GM21367 (cell line): ENCODE measurements at regions not wholly inside any gene's neighbourhood (a gene's known extent, or its start where the extent isn't known, plus 50 kb on each side); places are given as distances from the start of the nearest gene placed in this dataset.

ENCODE experiments used
- ATAC-seq: cut with Tn5 transposase; IDR thresholded peaks from one replicate; pipeline ENCODE4 v1.9.1; 2021; ENCODE audit not compliant: unreplicated experiment

DNA sequence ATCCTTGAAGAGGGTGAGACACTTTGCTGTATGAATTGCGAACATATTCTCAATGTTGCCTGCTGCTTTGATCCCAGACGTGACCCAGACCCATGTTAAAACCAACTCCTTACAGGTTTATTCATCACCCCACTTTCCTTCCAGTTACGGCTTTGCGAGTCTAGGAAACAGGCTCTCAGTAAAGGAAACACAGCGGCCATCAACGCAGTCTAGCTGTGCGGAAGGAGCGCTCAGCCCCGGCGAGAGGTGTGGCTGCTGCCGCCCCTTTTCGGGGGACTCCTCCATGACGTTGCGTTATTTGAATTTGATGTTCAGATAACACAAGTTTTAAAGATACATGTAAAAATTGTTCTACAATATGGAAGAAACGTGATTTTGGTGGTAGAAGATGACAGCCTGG is 206.4 kb upstream of the FAT1 start:
- no peak for ATAC-seq

DNA sequence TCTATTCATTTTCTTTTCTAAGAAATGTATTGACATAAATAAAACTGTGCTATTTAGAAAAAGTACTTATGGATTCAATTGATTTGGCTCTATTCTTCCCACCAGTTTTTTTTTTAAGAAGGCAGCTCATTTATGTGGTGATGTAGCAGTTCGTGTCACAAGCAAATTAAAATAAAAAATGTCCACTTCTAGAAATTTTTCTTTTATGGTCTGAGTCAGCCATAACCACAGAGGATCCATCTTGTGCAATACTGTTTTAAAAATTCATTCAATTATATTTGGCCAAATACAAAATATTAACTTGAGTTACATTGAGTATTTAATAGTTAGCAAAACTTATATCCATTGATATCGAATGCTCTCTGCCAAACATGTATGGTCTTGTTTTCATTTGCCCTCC is 207.9 kb upstream of the FAT1 start:
- no peak for ATAC-seq

DNA sequence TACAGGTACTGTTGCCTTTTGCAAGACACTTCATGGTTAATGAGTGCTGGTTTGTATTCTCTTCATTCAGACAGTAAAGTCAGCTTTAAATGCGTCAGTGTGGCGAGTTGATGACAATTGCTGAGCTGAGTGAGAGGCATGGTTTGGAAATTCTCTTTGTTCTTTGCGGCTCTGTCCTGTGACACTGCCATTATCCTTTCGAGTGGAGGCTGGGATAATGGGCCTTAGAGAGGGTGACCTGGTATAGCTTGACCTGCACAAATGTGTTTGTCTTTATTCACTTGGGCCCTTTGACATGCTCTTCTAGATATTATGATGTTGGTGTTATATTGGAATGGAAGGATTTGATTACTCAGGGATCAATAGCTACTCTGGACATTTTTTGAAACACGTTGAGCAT is 208.5 kb upstream of the FAT1 start:
- no peak for ATAC-seq

DNA sequence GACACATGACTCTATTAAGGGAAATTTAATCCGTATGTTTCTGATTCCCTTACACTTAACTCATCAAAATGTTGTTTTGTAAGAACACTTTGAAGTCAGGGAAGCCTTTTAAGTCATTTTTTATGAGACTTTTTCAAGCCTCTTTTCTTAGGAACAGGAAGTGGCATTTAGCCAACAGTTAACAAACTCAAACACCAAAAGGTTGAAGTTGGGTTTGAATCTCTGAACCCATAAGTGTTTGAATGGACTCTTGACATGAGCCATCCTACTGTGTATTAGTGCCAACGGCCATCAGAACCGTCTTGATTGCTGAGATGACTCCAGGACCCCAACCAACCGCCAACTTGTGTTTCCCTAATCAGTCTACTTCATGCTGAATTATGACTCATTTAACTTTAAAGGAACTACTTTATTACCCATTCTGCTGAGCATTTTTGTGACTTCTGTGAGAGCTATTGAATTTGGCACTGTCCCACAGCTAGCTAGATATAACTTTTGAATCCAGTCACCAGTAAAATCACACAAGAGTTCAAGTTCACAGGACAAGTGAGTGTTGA is 209.1 kb upstream of the FAT1 start:
- ATAC-seq = no peak

DNA sequence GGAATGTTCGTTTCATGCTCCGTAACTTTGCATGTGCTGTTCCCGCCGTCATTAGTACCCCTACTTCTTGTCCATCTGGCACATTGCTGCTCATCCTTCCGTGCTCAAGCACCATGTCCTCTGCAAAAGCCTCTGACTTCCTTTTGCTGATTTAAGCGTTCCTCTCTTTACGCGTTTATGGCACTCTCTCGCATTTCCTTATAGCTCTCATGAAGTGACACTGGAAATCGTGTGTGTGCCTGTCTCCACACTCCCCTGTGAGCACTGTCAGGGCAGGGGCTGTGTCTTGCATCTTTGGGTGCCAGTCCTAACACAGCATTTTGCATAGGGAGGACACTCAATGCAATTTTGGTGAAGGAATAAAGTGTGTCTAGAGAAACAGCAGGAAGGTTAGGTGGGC is 210.6 kb upstream of the FAT1 start:
- ATAC-seq = no peak

DNA sequence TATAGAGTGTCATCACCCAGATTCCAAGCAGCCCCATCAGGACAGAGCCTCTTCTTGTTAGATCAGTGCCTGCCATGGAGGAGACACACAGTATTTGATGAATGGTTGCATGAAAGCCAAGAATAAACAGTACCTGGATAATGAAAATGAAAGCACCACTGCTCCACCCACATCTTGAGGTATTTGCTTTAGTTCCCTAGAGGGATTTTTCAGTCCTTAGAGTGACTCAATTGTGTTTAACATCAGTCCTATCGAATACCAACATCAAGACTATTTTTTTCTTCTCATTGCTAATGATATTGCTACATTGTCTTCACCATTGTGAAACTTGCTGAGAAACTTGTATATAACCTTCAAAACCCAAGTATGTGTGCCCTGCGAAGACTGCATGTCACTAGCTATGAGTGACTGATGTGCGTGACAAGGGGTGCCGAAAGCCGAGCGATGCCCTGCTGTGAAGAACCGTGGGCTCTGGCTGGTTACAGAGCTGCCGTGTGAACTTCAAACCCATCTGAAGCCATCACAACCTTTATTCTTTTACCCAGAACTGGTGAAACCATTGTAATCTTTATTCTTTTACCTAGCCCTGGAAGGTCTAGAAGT is 211.3 kb upstream of the FAT1 start:
- no peak for ATAC-seq

DNA sequence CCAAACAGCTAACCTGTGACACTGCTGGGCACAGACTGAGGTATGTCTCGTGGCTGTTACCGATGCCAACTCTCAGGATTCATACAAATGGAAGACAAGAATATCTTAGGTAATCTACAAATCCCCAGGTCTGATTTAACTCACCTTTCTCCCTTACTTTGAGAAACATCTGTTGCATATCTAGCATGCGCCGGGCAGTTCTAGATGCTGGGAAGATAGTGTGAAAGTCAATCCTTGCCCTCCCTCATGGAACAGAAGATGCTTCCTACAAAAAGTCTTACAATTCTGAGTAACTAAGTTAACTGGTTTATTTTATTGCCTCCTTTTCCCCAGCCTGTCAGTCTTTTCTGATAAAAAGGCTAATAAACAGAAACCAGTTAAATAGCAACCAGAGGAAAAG is 212.2 kb upstream of the FAT1 start:
- no peak for ATAC-seq

DNA sequence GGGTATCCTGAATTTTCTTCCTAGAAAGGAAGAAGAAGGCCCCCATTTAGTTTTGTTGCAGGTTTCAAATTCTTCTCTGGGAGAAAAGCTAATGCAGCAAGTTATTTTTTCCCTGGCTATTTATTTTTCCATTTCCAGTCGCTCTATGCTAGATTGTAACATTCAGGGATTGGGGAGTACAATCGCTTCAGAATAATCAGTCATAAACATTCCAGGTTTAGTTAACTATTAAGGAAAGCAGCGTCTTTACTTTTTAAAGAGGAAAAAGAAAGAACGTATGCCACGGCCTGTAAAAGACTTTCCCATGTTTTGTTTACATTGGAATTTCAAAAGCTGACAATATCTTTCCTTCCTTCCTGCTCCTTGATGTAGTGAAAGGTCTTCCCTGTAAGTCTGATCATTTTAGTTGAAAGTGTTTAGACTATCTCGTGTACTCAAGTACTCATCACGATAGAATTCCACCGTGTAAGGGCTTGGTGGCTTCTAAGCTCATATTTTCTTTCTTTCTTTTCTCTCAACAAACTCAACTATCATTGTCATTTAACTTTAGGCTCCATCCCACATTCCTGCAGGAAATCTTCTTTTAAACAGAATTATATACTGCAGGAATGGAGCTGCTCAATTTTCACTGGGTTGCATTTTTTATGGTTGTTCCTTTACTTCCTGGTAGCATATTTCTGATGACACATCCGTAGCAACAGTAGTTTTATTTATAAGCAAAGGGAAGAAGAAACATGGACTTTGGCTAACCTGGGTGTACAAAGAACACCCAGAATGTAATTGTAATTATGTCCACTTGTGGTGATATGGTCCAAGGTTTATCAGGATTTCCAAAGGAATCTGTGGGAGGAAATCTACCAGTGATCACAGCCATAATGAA is 213.1 kb upstream of the FAT1 start:
- ATAC-seq = no peak

DNA sequence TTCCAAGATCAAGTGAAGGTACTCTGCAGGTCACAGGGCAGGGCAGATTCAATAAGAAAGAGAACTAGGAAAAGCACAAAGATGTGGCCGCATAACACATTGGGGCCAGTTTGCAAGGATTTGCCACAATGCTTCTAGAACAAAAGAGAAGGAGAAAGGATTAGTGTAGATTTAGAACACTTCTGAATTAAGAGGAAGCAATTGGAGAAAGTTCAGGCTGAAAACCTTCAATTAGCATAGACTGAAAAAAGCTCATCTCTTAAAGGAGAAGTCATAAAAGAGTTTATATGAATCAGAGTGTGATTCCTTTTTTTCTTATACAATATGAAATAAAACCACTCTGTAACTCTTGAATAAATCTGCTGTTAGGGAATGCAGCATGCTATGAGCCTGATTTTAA is 215.6 kb upstream of the FAT1 start:
- ATAC-seq = no peak

DNA sequence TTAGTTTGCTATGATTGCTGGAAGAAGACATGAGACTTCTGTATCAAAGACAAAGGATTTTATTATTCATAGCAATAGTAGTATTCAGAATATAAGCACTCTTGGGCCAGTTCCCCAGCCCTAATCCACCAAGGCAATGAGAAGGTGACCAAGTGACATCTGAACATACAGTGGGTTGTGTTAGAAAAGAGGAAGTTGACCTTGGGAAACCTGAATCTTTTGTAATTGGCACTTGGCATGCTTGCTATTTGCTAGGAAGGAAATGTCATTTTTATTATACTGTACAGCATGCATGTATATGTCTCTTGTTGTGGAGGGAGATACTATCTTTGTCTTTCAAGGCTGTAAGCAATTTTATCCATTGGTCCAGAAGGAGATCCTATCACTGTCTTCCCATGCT is 216.1 kb upstream of the FAT1 start:
- no peak for ATAC-seq

DNA sequence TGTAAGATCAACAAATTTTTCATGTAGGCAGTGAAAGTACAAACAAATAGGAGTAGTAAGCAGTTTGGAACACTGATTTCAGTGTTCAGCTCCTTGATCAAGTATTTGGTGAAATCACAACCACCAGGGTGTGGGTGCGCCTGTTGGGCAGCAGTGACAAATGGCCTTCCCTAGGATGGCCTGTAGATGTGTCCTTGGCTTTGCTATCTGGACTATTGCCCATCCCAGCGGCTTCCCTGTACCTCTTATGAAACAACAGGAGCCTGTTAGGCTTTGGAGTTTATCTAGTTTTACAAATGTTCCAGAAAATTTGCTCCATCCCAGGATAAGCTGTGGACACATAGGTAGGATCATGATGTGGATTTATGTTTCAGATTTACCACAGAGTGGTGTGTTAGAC is 216.8 kb upstream of the FAT1 start:
- ATAC-seq = no peak

DNA sequence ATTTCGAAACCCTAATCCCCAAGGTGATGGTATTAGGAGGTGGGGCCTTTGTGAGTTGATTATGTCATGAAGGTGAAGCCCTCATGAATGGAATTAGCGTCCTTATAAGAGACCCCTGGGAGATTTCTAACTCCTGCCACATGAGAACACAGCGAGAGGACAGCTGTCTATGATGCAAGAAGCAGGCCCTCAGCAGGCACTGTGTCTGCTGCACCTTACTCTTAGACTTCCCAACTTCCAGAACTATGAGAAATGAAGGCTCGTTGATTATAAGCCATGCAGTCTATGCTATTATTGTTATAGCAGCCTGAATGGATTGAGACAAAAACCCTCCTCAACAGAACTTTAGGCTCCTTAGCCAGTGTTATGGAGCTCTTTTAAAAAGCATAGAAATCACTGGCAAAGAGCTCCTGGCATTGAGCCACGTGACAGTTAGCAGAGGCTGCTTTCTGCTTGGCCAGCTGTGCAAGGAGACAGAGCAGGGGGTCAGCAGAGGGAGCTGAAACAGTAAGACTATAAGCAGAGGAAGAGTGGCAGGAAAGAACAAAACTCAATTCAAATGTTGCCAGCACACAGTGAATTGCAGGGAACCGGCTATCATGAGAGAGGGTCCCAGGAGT is 219.2 kb upstream of the FAT1 start:
- ATAC-seq = no peak

DNA sequence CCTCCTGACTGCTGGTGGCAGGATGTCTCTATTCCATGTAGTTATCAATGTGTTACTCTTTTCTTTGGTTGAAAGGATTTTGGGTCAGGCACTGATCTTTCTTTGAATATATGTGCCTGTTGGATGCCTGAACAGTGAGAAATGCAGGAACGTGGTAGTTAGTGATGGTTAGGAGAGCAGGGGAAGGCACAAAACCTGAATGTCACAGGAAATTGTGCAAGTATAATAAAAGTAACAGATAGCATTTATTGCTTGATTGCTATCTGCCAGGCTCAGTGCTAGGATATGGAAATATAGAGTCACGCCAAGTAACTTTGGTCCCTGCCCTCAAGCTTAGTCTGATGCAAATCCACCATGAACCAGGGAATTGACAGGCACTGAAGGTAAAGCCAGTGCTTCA is 219.8 kb upstream of the FAT1 start:
- ATAC-seq = no peak

DNA sequence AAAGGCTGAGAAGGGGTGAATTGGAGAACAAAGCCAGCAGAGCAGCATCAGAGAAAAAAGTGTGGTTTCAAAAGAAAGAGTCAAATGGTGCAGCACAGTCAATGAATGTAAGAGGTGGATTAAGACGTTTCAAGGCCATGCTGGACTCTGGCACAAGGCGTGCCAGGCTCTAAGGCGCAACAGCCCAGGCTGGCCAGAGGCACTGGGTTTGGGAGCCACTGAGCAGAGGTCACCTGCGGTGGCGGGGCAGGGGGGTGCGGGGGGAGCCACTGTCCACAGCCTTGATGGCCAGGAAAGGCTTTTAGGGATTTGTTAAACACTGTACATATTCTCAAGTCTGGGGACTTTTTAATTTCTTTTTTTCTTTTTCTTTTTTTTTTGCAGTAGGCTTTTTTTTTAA is 222.5 kb upstream of the FAT1 start:
- no peak for ATAC-seq

DNA sequence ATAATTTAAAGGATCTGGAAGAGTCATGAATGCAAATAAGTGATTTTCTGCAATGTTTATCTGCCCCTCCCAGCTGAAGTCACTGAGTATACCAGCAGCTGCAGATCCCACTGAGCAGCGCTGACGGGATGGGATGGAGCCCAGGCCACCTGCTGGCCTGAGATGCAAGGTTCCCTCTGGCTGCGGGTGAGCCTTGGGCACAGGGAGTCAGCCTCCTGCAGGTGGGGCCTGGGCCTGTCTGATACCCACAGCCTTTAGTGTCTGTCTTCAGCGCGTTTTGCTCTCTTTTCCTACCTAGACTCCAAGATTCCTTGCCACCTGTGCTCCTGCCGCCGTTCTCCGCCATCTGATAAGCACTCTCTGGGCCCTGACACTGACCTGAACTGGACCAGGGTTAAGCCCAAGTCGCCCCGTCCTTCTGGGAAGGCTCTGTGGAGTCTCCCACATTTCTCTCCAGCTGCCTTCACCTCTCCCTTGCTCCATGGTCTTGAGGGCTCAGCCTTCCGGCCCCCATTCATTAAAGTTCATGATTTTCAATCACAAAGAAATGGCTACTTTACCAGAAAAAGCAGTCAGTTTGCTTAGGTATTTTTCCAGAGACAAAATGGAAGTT is 223.1 kb upstream of the FAT1 start:
- ATAC-seq = no peak

DNA sequence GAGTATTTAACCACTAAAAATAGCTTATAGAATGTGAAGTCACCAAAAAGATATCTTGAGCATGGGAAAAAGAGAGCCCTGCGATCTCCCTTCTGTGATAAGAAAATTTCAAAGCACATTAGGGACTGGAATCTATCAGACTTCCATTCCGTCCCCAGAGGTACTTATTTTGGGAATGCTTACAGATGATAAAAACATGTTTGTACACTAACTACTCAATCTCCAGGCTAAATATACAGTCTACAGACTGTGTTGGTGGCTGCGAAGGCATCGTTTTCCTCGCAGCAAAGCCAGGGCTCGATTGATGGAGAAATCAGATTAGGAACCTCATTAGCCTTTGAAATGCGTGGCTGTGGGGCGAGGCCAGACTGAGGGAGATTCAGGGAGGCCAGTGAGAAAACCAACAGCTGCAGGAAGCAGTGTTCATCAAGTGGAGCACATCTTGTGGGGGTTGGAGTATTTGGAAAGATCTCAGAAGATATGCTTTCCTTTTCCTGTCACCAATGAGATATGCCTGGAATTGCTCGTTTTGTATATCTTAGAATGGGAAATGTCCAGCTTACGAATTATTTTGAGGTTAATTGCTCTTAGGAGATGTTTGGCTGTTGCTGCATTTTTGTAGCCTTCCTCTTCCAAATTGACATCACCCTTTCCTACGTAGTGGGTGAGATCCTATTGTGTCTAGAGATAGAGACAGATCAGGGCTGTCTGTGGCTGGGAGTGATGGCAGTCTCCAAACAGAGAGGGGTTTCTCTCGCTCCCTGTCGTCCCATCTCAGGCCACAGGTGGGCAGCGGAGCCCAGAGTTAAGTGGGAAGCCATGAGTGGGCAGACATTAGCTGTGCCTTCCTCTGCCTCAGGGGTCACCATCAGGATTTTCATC is 224.9 kb upstream of the FAT1 start:
- ATAC-seq = no peak

DNA sequence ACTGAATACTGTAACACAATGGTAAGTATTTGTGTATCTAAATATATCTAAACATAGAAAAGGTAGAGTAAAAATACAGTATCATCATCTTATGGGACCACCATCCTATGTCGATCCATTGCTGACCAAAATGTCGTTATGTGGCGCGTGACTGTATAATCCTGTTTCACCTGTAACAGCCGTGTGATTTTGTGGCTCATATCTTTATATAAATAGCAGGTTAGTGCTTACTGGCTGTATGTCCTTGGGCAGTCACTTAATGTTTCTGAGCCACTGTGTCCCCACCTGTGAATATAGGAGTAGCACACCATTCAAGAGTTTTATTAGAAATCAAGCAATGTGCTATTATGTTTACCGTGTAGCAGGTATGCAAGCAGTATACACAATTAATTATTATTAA is 226.2 kb upstream of the FAT1 start:
- ATAC-seq = no peak

DNA sequence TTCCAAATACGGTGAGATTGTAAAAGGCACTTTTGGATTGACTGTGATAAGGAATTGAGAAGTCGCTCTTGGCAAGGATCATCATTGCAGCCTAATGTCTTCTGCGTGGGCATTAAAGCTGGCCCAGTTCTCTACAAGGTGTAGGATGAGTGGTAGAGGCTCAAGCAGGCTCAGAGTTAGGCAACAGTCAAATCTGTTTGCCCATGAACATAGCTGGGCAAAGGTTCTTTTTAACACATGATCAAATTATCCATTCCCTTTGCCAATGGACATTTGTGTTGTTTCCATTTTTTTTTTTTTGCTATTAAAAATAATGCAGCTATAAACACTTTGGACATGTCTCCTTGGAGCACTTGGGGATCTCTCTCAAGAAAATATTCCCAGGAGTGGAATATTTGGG is 229.1 kb upstream of the FAT1 start:
- no peak for ATAC-seq

DNA sequence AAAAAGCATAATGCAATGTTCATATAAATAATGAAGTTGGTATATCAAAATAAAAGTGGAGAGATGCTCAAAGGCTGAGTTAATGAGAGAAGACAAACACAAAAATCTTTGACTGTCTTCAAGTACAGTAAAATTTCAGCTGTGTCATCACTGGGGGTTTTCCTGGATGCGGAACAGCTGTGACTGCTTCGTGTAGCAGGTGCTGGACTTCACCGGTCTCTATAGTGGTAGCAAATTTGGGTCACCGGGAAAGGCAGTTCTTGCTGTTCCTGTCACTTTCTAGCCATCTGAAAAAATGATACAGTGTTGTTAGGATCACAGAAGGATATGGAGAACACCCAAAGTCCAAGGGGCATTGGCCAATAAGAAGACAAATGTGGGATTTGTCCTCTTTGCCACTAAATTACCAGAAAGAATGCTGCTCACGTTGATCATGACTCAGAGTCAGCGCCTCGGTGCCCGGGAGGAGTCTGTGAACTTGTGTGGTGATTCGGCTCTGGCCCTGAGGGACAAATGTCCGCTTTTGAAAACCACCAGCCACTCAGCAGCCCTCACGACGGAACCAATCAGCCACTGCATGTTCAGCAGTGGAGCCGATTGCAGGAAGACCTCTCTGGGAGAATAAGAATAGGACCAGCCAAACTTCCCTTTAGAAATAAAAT is 230.1 kb upstream of the FAT1 start:
- ATAC-seq = no peak

DNA sequence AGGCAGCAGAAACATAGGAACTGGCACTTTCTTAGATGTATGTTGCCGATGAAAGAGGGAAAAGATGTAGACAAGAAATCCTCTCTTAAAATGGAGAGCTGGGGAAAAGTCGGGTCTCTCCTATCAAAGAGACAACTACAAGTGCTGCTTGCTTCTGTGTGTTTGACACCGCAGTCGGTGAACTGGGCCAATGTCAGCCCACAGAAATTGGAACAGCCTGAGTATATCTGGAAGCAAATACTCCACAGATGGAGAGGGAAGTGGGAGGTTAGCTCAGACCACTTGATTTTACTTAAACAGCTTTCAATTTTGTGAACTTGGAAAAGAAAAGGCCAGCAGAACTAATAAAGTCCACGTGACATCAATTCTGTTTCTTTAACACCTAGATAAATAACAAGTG is 230.9 kb upstream of the FAT1 start:
- ATAC-seq = no peak
